PC-9 (cell line): ENCODE measurements at regions not wholly inside any gene's neighbourhood (a gene's known extent, or its start where the extent isn't known, plus 50 kb on each side); places are given as distances from the start of the nearest gene placed in this dataset.

Experiments used
- CTCF ChIP-seq: fragments of 200-600 bp; sonication (generic); conservative IDR thresholded peaks from 2 replicates; pipeline ENCODE4 v1.6.1; 2017; ENCODE audit warnings: mixed run types, antibody characterized with exemption, mild to moderate bottlenecking, moderate library complexity
- EZH2 ChIP-seq: fragments of 200-600 bp; sonication (generic); IDR thresholded peaks from 2 replicates; pipeline ENCODE4 v1.8.0; 2017; ENCODE audit warnings: antibody characterized with exemption, low read depth

GRCh38 chr5:87588316-87588715, 175.6 kb upstream of the CCNH start:
- TF ChIP-seq CTCF = no peak
- TF ChIP-seq EZH2 = no peak
